HL-60 (cell line): ENCODE measurements at regions not wholly inside any gene's neighbourhood (a gene's known extent, or its start where the extent isn't known, plus 50 kb on each side); places are given as distances from the start of the nearest gene placed in this dataset.

Experiments
- CTCF ChIP-seq: IDR thresholded peaks from one replicate; pipeline ENCODE4 v1.5.1; 2011; ENCODE audit warnings: low read length, control low read depth, inconsistent platforms; ENCODE audit not compliant: insufficient read depth
- POLR2AphosphoS5 ChIP-seq: IDR thresholded peaks from 2 replicates; pipeline ENCODE4 v1.6.1; 2012; ENCODE audit warnings: low read depth

- no peak for TF ChIP-seq CTCF
- no peak for TF ChIP-seq POLR2AphosphoS5
Measured at GRCh38 chr10:6346631-6347030, 143.9 kb downstream of the PFKFB3 start.
